ENCODE measurements at regions not wholly inside any gene's neighbourhood (a gene's known extent, or its start where the extent isn't known, plus 50 kb on each side); places are given as distances from the start of the nearest gene placed in this dataset.

DNA sequence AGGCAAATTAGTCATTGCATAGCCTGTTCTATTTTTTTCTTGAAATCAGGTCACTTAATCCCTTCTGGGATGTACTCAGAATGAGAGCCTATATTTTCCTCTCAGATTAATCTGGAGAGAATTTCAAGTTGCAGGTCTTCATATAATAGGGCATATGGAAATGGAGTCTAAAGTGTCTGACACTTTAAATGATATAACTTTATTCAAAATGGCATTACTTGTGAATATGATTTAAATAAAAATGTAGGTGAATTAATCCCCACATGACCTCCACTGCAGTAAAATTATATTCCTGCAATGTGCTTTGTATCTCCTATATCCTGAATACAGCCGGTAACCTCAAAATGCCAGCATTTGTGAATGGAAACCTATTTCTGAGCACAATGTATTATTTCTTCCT is 172.5 kb upstream of the BTBD3 start:
- no peak for TF ChIP-seq MXI1 (IDR thresholded peaks at IDR 0.05; ENCODE audit: borderline replicate concordance, low read depth, low read length)
- TF ChIP-seq, protein P1, sequence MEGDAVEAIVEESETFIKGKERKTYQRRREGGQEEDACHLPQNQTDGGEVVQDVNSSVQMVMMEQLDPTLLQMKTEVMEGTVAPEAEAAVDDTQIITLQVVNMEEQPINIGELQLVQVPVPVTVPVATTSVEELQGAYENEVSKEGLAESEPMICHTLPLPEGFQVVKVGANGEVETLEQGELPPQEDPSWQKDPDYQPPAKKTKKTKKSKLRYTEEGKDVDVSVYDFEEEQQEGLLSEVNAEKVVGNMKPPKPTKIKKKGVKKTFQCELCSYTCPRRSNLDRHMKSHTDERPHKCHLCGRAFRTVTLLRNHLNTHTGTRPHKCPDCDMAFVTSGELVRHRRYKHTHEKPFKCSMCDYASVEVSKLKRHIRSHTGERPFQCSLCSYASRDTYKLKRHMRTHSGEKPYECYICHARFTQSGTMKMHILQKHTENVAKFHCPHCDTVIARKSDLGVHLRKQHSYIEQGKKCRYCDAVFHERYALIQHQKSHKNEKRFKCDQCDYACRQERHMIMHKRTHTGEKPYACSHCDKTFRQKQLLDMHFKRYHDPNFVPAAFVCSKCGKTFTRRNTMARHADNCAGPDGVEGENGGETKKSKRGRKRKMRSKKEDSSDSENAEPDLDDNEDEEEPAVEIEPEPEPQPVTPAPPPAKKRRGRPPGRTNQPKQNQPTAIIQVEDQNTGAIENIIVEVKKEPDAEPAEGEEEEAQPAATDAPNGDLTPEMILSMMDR (conservative IDR thresholded peaks at IDR 0.05; ENCODE audit: low read depth, low read length) = no peak
- TF ChIP-seq POLR2A (IDR thresholded peaks at IDR 0.05; ENCODE audit: low read depth, low read length) = no peak
- TF ChIP-seq SMC3 (IDR thresholded peaks at IDR 0.05; ENCODE audit: low read depth, low read length) = no peak
- TF ChIP-seq CEBPB (IDR thresholded peaks at IDR 0.05; ENCODE audit: low read depth, low read length) = no peak
- TF ChIP-seq RFX5 (IDR thresholded peaks at IDR 0.05; ENCODE audit: low read depth, low read length) = no peak
- no peak for TF ChIP-seq BHLHE40 (IDR thresholded peaks at IDR 0.05; ENCODE audit: low read depth, low read length)
- TF ChIP-seq MAFK (IDR thresholded peaks at IDR 0.05; ENCODE audit: low read depth, low read length) = no peak
- no peak for TF ChIP-seq MAZ (IDR thresholded peaks at IDR 0.05; ENCODE audit: borderline replicate concordance, low read depth, low read length)
- TF ChIP-seq CHD1 (IDR thresholded peaks at IDR 0.05; ENCODE audit: low read depth, low read length) = no peak
- TF ChIP-seq RCOR1 (IDR thresholded peaks at IDR 0.05; ENCODE audit: insufficient replicate concordance, low read length) = no peak
- TF ChIP-seq, protein P2, sequence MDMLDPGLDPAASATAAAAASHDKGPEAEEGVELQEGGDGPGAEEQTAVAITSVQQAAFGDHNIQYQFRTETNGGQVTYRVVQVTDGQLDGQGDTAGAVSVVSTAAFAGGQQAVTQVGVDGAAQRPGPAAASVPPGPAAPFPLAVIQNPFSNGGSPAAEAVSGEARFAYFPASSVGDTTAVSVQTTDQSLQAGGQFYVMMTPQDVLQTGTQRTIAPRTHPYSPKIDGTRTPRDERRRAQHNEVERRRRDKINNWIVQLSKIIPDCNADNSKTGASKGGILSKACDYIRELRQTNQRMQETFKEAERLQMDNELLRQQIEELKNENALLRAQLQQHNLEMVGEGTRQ (IDR thresholded peaks at IDR 0.05; ENCODE audit: low read depth, low read length) = no peak
- TF ChIP-seq RAD21 (IDR thresholded peaks at IDR 0.05; ENCODE audit: low read length) = no peak
